Activated naive CD8-positive, alpha-beta T cell treated with anti-CD3 and anti-CD28 coated beads, Interleukin-2, amount 10 ng/mL, durations not matched to agents 7 days and 5 days (primary cell): ENCODE measurements at regions not wholly inside any gene's neighbourhood (a gene's known extent, or its start where the extent isn't known, plus 50 kb on each side); places are given as distances from the start of the nearest gene placed in this dataset.
"Not testable (repeated sequence)": the region's sequence is repeated elsewhere in the genome, so short reads cannot be mapped to it uniquely, and the experiment has no call there.

Experiments used
- ATAC-seq: fragments of 150-1000 bp; cut with Tn5 transposase; one replicate; pipeline ENCODE4 v1.10.0; 2021; ENCODE audit warnings: low read depth, moderate library complexity
- POLR2A ChIA-PET: fragments of 350-600 bp; sonication (Branson Sonifier 250); formaldehyde crosslinking; loops from one replicate; lab custom pipeline; 2021; ENCODE audit warnings: antibody characterized with exemption; lab: Charles Lee
- DNase-seq: peaks from one replicate; pipeline ENCODE4 v3.0.0; 2021
- H3K27ac Mint-ChIP-seq: one replicate; pipeline ENCODE4 v1.8.0; 2022; ENCODE audit warnings: mild to moderate bottlenecking, mixed read lengths
- H3K27me3 Mint-ChIP-seq: one replicate; pipeline ENCODE4 v1.8.0; 2022; ENCODE audit warnings: mild to moderate bottlenecking, moderate library complexity, mixed read lengths
- H3K36me3 Mint-ChIP-seq: one replicate; pipeline ENCODE4 v1.8.0; 2021; ENCODE audit warnings: mild to moderate bottlenecking, mixed read lengths
- H3K4me1 Mint-ChIP-seq: one replicate; pipeline ENCODE4 v1.8.0; 2021; ENCODE audit warnings: mixed read lengths
- H3K4me3 Mint-ChIP-seq: one replicate; pipeline ENCODE4 v1.8.0; 2022; ENCODE audit warnings: mild to moderate bottlenecking, moderate library complexity, mixed read lengths
- H3K9me3 Mint-ChIP-seq: one replicate; pipeline ENCODE4 v1.8.0; 2021; ENCODE audit warnings: mixed read lengths

DNA sequence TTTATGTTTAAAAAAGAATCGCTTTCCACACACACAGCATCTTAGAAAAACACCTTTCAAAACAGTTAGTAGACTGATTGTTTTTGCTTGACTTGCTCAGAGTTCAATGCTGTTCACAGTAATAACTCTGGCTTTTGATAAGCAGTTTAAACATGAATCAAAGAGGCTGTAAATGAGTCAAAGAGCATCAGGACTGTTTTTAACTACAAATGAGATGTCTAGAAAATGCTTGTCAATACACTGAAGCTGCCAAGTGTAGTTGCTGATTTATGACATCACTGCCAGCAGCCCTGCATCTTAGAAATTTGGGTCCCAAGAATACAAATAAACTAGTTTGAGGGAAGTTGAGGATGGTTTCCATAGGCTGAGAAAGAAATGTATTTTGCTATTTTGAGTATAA is 2057.1 kb upstream of the PCDH20 start:
- H3K4me1 Mint-ChIP-seq: no peaks in the 10 kb centered on the region
- H3K9me3 Mint-ChIP-seq: peaks cover 7% of the 10 kb centered on the region
- H3K36me3 Mint-ChIP-seq: no peaks in the 10 kb centered on the region
- DNase-seq (no peak), ATAC-seq (no peak)
- H3K4me3 Mint-ChIP-seq: no peak overlapping the region
- no peaks in the 10 kb centered on the region for H3K27me3 Mint-ChIP-seq
- no peak overlapping the region for H3K27ac Mint-ChIP-seq
- POLR2A ChIA-PET: no interaction called here

- H3K27me3 Mint-ChIP-seq: no peaks in the 10 kb centered on the region
- DNase-seq: no peak
- no peaks in the 10 kb centered on the region for H3K36me3 Mint-ChIP-seq
- ATAC-seq: no peak
- H3K27ac Mint-ChIP-seq: no peak overlapping the region
- POLR2A ChIA-PET: no interaction called here
- H3K9me3 Mint-ChIP-seq: peaks cover 3% of the 10 kb centered on the region
- H3K4me3 Mint-ChIP-seq: no peak overlapping the region
- H3K4me1 Mint-ChIP-seq: no peaks in the 10 kb centered on the region
Observed at GRCh38 chr13:63463782-63464610, 2048.3 kb upstream of the PCDH20 start.

DNA sequence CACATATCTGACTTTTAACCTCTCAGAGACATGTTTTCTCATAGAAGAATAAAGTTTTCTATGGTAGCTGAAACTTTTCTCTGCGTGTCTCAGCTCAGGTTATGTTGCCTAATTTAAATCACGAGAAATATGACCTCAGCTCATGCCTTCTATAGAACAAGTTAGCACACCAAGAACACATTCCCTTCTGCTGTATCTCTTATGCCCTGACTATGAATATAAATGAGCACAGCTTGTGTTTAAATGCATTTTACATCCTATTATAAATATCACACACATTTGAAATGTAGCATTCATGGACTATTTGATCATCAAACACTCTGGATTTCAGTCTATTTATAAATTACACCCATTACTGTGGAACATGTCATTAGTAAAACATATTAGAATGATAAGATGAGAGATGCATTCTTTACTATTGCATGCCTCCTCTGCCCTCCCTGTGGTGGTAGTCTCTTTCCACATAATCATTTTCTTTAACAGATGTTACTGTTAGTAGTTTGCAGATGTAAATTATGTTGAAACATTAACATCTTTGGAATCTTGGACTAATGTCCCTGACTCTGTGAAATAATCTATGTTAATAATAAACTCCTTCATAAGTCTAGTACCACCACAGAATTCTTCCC is 2044.9 kb upstream of the PCDH20 start:
- Mint-ChIP-seq H3K27me3 (no peaks in the 10 kb centered on the region), H3K4me3 (no peak overlapping the region), H3K4me1 (no peaks in the 10 kb centered on the region), H3K36me3 (no peaks in the 10 kb centered on the region), H3K27ac (no peak overlapping the region), H3K9me3 (no peaks in the 10 kb centered on the region)
- POLR2A ChIA-PET: no interaction called here
- ATAC-seq (no peak), DNase-seq (no peak)

DNA sequence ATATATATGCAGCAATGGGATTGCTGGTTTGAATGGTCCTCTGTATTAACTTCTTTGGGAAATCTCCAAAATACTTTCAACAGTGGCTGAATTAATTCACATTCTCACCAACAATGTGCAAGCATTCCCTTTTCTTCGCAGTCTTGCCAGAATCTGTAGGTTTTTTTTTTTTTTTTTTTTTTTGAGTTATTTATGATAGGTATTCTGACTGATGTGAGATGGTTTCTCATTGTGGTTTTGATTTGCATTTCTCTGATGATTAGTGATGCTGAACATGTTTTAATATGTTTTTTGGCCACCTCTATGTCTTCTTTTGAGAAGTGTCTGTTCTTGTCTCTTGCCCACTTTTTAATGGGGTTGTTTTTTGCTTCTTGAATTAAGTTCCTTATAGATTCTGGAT is 2041.5 kb upstream of the PCDH20 start:
- Mint-ChIP-seq H3K36me3 (no peaks in the 10 kb centered on the region), H3K4me1 (no peaks in the 10 kb centered on the region), H3K27ac (no peak overlapping the region), H3K9me3 (no peaks in the 10 kb centered on the region), H3K27me3 (no peaks in the 10 kb centered on the region), H3K4me3 (no peak overlapping the region)
- DNase-seq: no peak
- POLR2A ChIA-PET: interaction anchor here (0.9 kb wide), 1 partner anchor 767 kb away, joined by 3 read pairs; no protein-coding TSS in a partner anchor
- no peak for ATAC-seq

DNA sequence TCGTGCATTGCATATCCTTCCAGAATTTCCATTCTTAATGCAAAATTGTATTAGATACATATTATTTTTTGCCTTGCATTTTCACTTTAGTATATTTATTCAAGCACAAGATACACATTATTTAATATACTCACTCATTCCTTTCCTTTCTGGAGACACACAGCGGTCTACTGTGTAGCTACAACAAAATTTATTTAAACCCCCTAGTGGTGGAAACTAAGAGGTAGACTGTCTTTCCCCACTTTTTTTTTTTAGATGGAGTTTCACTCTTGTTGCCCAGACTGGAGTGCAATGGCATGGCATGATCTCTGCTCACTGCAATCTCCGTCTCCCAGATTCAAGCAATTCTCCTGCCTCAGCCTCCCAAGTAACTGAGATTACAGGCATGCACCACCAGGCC is 2040.3 kb upstream of the PCDH20 start:
- no peak overlapping the region for H3K27ac Mint-ChIP-seq
- DNase-seq: no peak
- ATAC-seq: no peak
- H3K36me3 Mint-ChIP-seq: no peaks in the 10 kb centered on the region
- H3K4me3 Mint-ChIP-seq: no peak overlapping the region
- POLR2A ChIA-PET: no interaction called here
- H3K27me3 Mint-ChIP-seq: no peaks in the 10 kb centered on the region
- H3K4me1 Mint-ChIP-seq: no peaks in the 10 kb centered on the region
- no peaks in the 10 kb centered on the region for H3K9me3 Mint-ChIP-seq

DNA sequence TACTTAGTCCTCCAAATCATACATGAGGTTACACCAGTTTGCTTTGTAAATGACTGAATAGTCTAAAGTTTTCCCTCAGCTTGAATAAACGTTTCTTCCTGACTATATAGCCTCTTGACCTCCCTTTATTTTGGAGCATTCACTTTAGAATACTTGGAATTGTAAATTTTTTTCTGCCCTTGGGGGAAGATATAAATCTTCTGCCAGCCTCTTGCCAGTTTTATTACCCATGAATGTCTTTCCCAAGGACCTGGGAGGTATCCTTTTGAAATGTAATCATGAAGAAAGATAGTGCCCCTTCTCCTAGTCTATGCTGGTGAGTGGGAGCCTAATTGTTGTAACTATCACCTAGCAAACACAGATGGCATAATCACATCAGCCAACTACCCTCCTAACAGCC is 2033.9 kb upstream of the PCDH20 start:
- no peaks in the 10 kb centered on the region for H3K4me1 Mint-ChIP-seq
- H3K9me3 Mint-ChIP-seq: peaks cover under 1% of the 10 kb centered on the region
- H3K27me3 Mint-ChIP-seq: no peaks in the 10 kb centered on the region
- ATAC-seq (no peak), DNase-seq (no peak)
- H3K36me3 Mint-ChIP-seq: no peaks in the 10 kb centered on the region
- POLR2A ChIA-PET: no interaction called here
- H3K4me3 Mint-ChIP-seq: no peak overlapping the region
- H3K27ac Mint-ChIP-seq: no peak overlapping the region

DNA sequence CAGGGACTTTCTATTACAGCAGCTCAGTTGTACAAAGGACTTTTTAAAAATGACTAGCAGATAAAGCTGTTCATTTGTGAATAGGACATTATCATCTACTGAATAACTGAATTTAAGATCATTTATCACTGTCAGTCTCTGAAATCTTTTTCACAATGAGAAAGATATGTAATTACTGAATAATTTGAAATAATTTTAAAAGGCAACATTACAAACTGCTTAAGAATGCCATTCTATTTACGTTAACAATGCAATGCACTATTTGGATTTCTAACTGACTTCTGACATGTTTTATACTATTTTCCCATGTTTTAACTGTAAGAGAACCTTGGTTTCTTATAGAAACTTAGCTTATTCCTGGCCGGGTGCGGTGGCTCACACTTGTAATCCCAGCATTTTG is 2033.0 kb upstream of the PCDH20 start:
- Mint-ChIP-seq H3K4me3 (no peak overlapping the region), H3K9me3 (peaks cover 2% of the 10 kb centered on the region), H3K27ac (no peak overlapping the region), H3K27me3 (no peaks in the 10 kb centered on the region), H3K36me3 (no peaks in the 10 kb centered on the region), H3K4me1 (no peaks in the 10 kb centered on the region)
- ATAC-seq (no peak), DNase-seq (no peak)
- POLR2A ChIA-PET: no interaction called here

GRCh38 chr13:63446329-63446728 is 2030.7 kb upstream of the PCDH20 start:
- Mint-ChIP-seq H3K36me3 (no peaks in the 10 kb centered on the region), H3K4me3 (no peak overlapping the region), H3K27me3 (no peaks in the 10 kb centered on the region), H3K4me1 (no peaks in the 10 kb centered on the region), H3K9me3 (peaks cover 2% of the 10 kb centered on the region), H3K27ac (no peak overlapping the region)
- ATAC-seq (no peak), DNase-seq (no peak)
- POLR2A ChIA-PET: no interaction called here

DNA sequence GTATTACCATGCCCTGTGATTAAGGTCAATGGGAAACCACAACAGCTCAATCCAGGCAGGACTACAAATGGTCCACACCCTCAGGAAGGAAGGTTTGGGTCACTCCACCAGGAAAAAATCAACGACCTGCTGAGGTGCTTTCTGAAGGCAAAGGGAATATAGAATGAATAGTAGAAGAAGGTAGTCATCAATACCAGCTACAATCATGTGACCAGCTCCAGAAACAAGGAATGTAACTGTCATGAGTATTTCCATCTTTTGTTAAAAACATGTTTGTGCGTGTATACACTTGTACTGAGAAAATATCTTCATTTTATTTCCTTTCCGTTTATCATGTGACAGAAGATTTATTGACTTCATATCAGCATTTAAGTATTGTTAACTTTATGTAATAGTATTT is 2028.6 kb upstream of the PCDH20 start:
- H3K27ac Mint-ChIP-seq, H3K4me3 Mint-ChIP-seq, ATAC-seq, DNase-seq, H3K4me1 Mint-ChIP-seq, POLR2A ChIA-PET, H3K36me3 Mint-ChIP-seq, H3K9me3 Mint-ChIP-seq, H3K27me3 Mint-ChIP-seq: not testable (repeated sequence)

- no peak overlapping the region for H3K4me3 Mint-ChIP-seq
- no peaks in the 10 kb centered on the region for H3K27me3 Mint-ChIP-seq
- ATAC-seq (no peak), DNase-seq (no peak)
- POLR2A ChIA-PET: no interaction called here
- no peak overlapping the region for H3K27ac Mint-ChIP-seq
- no peaks in the 10 kb centered on the region for H3K36me3 Mint-ChIP-seq
- H3K9me3 Mint-ChIP-seq: peaks cover 2% of the 10 kb centered on the region
- H3K4me1 Mint-ChIP-seq: no peaks in the 10 kb centered on the region
Observed at GRCh38 chr13:63438951-63439350, 2023.3 kb upstream of the PCDH20 start.

- H3K27ac Mint-ChIP-seq: no peak overlapping the region
- no peaks in the 10 kb centered on the region for H3K27me3 Mint-ChIP-seq
- H3K9me3 Mint-ChIP-seq: peaks cover 2% of the 10 kb centered on the region
- no peak overlapping the region for H3K4me3 Mint-ChIP-seq
- DNase-seq (no peak), ATAC-seq (no peak)
- H3K4me1 Mint-ChIP-seq: no peaks in the 10 kb centered on the region
- H3K36me3 Mint-ChIP-seq: no peaks in the 10 kb centered on the region
- POLR2A ChIA-PET: no interaction called here
Observed at GRCh38 chr13:63436325-63436668, 2020.6 kb upstream of the PCDH20 start.

DNA sequence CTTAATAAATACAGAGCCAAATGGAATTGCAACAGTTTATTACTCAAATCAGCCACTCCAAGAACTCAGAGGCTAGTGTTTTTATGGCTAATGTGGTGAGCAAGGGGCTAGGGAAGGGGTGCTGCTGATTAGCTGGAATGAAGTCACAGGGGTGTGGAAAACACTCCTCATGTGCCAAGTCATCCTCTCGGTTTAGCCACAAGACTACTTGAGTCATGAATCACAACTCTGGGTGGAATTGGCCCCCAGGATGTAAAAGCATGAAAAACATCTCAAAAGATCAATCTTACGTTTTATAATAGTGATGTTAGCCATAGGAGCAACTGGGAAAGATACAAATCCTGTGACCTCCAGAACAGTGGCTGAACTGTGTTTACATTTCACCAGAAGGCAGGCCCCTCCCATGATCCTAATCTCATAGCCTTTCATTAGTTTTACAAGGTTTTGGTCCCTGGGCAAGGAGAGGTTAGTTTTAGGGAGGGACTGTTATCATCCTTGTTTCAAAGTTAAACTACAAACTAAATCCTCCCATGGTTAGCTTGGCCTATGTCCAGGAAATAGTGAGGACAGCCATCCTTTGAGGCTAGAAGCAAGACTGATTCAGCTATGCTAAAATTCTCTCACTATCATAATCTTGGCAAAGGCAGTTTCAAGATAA is 2020.1 kb upstream of the PCDH20 start:
- no peaks in the 10 kb centered on the region for H3K36me3 Mint-ChIP-seq
- ATAC-seq (no peak), DNase-seq (no peak)
- H3K4me3 Mint-ChIP-seq: no peak overlapping the region
- POLR2A ChIA-PET: no interaction called here
- no peak overlapping the region for H3K27ac Mint-ChIP-seq
- H3K4me1 Mint-ChIP-seq: no peaks in the 10 kb centered on the region
- H3K9me3 Mint-ChIP-seq: peaks cover 2% of the 10 kb centered on the region
- no peaks in the 10 kb centered on the region for H3K27me3 Mint-ChIP-seq

GRCh38 chr13:63433546-63434150 is 2018.0 kb upstream of the PCDH20 start:
- no peaks in the 10 kb centered on the region for H3K4me1 Mint-ChIP-seq
- POLR2A ChIA-PET: no interaction called here
- no peak overlapping the region for H3K4me3 Mint-ChIP-seq
- no peak for ATAC-seq
- peaks cover 2% of the 10 kb centered on the region for H3K9me3 Mint-ChIP-seq
- H3K27ac Mint-ChIP-seq: no peak overlapping the region
- no peaks in the 10 kb centered on the region for H3K36me3 Mint-ChIP-seq
- no peak for DNase-seq
- H3K27me3 Mint-ChIP-seq: no peaks in the 10 kb centered on the region

GRCh38 chr13:63427170-63427569 is 2011.5 kb upstream of the PCDH20 start:
- Mint-ChIP-seq H3K9me3 (no peaks in the 10 kb centered on the region), H3K27me3 (no peaks in the 10 kb centered on the region), H3K4me1 (no peaks in the 10 kb centered on the region), H3K4me3 (no peak overlapping the region), H3K36me3 (no peaks in the 10 kb centered on the region), H3K27ac (no peak overlapping the region)
- POLR2A ChIA-PET: no interaction called here
- ATAC-seq: no peak
- DNase-seq: no peak
